A549 (cell line): ENCODE measurements at regions not wholly inside any gene's neighbourhood (a gene's known extent, or its start where the extent isn't known, plus 50 kb on each side); places are given as distances from the start of the nearest gene placed in this dataset.
"Not testable (repeated sequence)": the region's sequence is repeated elsewhere in the genome, so short reads cannot be mapped to it uniquely, and the experiment has no call there.

Source experiments
- ATAC-seq, 2 experiments: fragments of 200-7000 bp in 1 of 2; fragments of >200 bp in 1 of 2; cut with Nextera tagmentation in 1 of 2; cut with Tn5 transposase in 1 of 2; 3 replicates each; pipeline versions ENCODE4 v1.8.0 to v1.9.1; 2018 to 2020; ENCODE audit warnings: mild to moderate bottlenecking in 1 of 2, moderate library complexity in 1 of 2
- CTCF ChIA-PET: fragments of 300-600 bp; sonication (Branson Sonifier 250); formaldehyde crosslinking; extraction: SDS; loops from one replicate; lab custom pipeline; 2021; ENCODE audit warnings: antibody characterized with exemption, inconsistent platforms; lab: Yijun Ruan, JAX
- POLR2A ChIA-PET: fragments of 350-600 bp; formaldehyde crosslinking; extraction: SDS; loops from one replicate; lab custom pipeline; 2021; ENCODE audit warnings: antibody characterized with exemption, inconsistent platforms; lab: Yijun Ruan, JAX
- DNase-seq, 2 experiments: peaks; one replicate each; pipeline versions ENCODE4 v3.0.0 to v3.0.0-alpha.2; 2011 to 2016; ENCODE audit warnings: low read depth in 1 of 2, low spot score in 1 of 2
- FAIRE-seq: peaks from 2 replicates; lab custom pipeline; 2011; peaks lifted over from hg19 to GRCh38; lab: Jason Lieb, UNC
- H3K27ac ChIP-seq, 2 experiments: fragments of >200 bp; sonication (Bioruptor Twin); formaldehyde crosslinking; 3 replicates each; pipeline ENCODE4 v1.5.1; 2016 to 2017
- H3K4me1 ChIP-seq: fragments of >200 bp; sonication (Bioruptor Twin); formaldehyde crosslinking; 3 replicates; pipeline ENCODE4 v1.6.1; 2016
- H3K4me2 ChIP-seq: fragments of >200 bp; sonication (Bioruptor Twin); formaldehyde crosslinking; 3 replicates; pipeline ENCODE4 v1.6.1; 2016
- H3K4me3 ChIP-seq: fragments of >200 bp; sonication (Bioruptor Twin); formaldehyde crosslinking; 3 replicates; pipeline ENCODE4 v1.5.1; 2016
- H3K9me3 ChIP-seq: fragments of >200 bp; sonication (Bioruptor Twin); formaldehyde crosslinking; 3 replicates; pipeline ENCODE4 v1.6.1; 2016
- CBX2 ChIP-seq: fragments of 200-600 bp; sonication (generic); IDR thresholded peaks from 2 replicates; pipeline ENCODE4 v1.6.1; 2016; ENCODE audit warnings: low read depth, mild to moderate bottlenecking, borderline replicate concordance
- CBX8 ChIP-seq: fragments of 200-600 bp; sonication (generic); IDR thresholded peaks from 2 replicates; pipeline ENCODE4 v1.6.1; 2016
- CEBPB ChIP-seq, 2 experiments: fragments of >200 bp in 1 of 2; sonication (Bioruptor Twin) in 1 of 2; formaldehyde crosslinking in 1 of 2; IDR thresholded peaks; 2 replicates each; pipeline ENCODE4 v1.6.1; 2012 to 2016
- CHD4 ChIP-seq: fragments of 200-600 bp; sonication (generic); IDR thresholded peaks from 2 replicates; pipeline ENCODE4 v1.6.1; 2016; ENCODE audit warnings: antibody characterized with exemption, mild to moderate bottlenecking, borderline replicate concordance
- EHF ChIP-seq: fragments of 250-450 bp; sonication (Bioruptor Pico); IDR thresholded peaks from 2 replicates; pipeline ENCODE4 v1.5.0; 2020; ENCODE audit warnings: mild to moderate bottlenecking
- EP300 ChIP-seq, 2 experiments: fragments of >200 bp; sonication (Bioruptor Twin); formaldehyde crosslinking; IDR thresholded peaks; 2 replicates in 1 of 2; 3 replicates in 1 of 2; pipeline ENCODE4 v1.6.1; 2016 to 2017
- HDAC2 ChIP-seq: fragments of 200-600 bp; sonication (generic); IDR thresholded peaks from 2 replicates; pipeline ENCODE4 v1.6.1; 2016
- HEYL ChIP-seq: fragments of 250-450 bp; sonication (Bioruptor Pico); IDR thresholded peaks from 2 replicates; pipeline ENCODE4 v1.8.0; 2021; ENCODE audit warnings: mild to moderate bottlenecking, moderate library complexity
- HOXB13 ChIP-seq: fragments of 250-450 bp; sonication (Bioruptor Pico); IDR thresholded peaks from 2 replicates; pipeline ENCODE4 v1.5.0; 2020; ENCODE audit warnings: low read depth, mild to moderate bottlenecking, moderate library complexity
- HOXB5 ChIP-seq: fragments of 250-450 bp; sonication (Bioruptor Pico); IDR thresholded peaks from 2 replicates; pipeline ENCODE4 v1.5.0; 2020; ENCODE audit warnings: mild to moderate bottlenecking, moderate library complexity
- JUNB ChIP-seq: fragments of >200 bp; sonication (Bioruptor Twin); formaldehyde crosslinking; IDR thresholded peaks from 2 replicates; pipeline ENCODE4 v1.6.1; 2016
- KDM1A ChIP-seq: fragments of 200-600 bp; sonication (generic); IDR thresholded peaks from 2 replicates; pipeline ENCODE4 v1.6.1; 2016; ENCODE audit warnings: low read depth, mild to moderate bottlenecking
- MYC ChIP-seq: IDR thresholded peaks from 2 replicates; pipeline ENCODE4 v1.6.1; 2012; ENCODE audit warnings: mild to moderate bottlenecking, inconsistent platforms, low read length, improper control_type of control experiment, borderline replicate concordance
- NR3C1 ChIP-seq: fragments of >200 bp; sonication (Bioruptor Twin); formaldehyde crosslinking; IDR thresholded peaks from 3 replicates; pipeline ENCODE4 v1.6.1; 2017
- POLR2A ChIP-seq: IDR thresholded peaks from 2 replicates; pipeline ENCODE4 v1.6.1; 2012; ENCODE audit warnings: mild to moderate bottlenecking, low read length
- RARB ChIP-seq: fragments of 250-450 bp; sonication (Bioruptor Pico); IDR thresholded peaks from 2 replicates; pipeline ENCODE4 v1.8.0; 2021; ENCODE audit warnings: mild to moderate bottlenecking, moderate library complexity
- RCOR1 ChIP-seq: fragments of 150-350 bp; IDR thresholded peaks from 2 replicates; pipeline ENCODE4 v1.6.1; 2014; ENCODE audit warnings: antibody characterized with exemption, low read length, low read depth
- RNF2 ChIP-seq: fragments of 200-600 bp; sonication (generic); IDR thresholded peaks from 2 replicates; pipeline ENCODE4 v1.6.1; 2016; ENCODE audit warnings: low read depth, mild to moderate bottlenecking, antibody characterized with exemption, moderate library complexity, borderline replicate concordance
- SMC3 ChIP-seq: fragments of >200 bp; sonication (Bioruptor Twin); formaldehyde crosslinking; IDR thresholded peaks from 3 replicates; pipeline ENCODE4 v1.6.1; 2018; ENCODE audit warnings: inconsistent platforms
- TP53 ChIP-seq: fragments of 250-450 bp; sonication (Bioruptor Pico); IDR thresholded peaks from 2 replicates; pipeline ENCODE4 v1.5.0; 2021; ENCODE audit warnings: mild to moderate bottlenecking, moderate library complexity
- ZC3H11A ChIP-seq: fragments of 450-650 bp; IDR thresholded peaks from 2 replicates; pipeline ENCODE4 v1.6.1; 2014; ENCODE audit warnings: antibody characterized with exemption, mild to moderate bottlenecking
- ZNF302 ChIP-seq: fragments of 250-450 bp; sonication (Bioruptor Pico); IDR thresholded peaks from 2 replicates; pipeline ENCODE4 v1.9.0; 2021; ENCODE audit warnings: inconsistent platforms, mild to moderate bottlenecking, moderate library complexity
- ZSCAN20 ChIP-seq: fragments of 250-450 bp; sonication (Bioruptor Pico); IDR thresholded peaks from 2 replicates; pipeline ENCODE4 v1.8.0; 2022; ENCODE audit warnings: mild to moderate bottlenecking, moderate library complexity
- WGBS: methylation state at CpG from one replicate; pipeline ENCODE4 v1.1.6; 2017; ENCODE audit errors: missing lambda C conversion rate; 5-methylcytosine and 5-hydroxymethylcytosine counted together
- TF ChIP-seq, protein P1 (sequence below): IDR thresholded peaks from 2 replicates; pipeline ENCODE4 v1.6.1; 2012
- TF ChIP-seq, protein P2 (sequence below): fragments of 200-600 bp; sonication (generic); IDR thresholded peaks from 2 replicates; pipeline ENCODE4 v1.6.1; 2016; ENCODE audit warnings: antibody characterized with exemption, mild to moderate bottlenecking, moderate library complexity
- TF ChIP-seq, protein P3 (sequence below): fragments of 450-650 bp; IDR thresholded peaks from 2 replicates; pipeline ENCODE4 v1.6.1; 2014; ENCODE audit warnings: antibody characterized with exemption

DNA sequence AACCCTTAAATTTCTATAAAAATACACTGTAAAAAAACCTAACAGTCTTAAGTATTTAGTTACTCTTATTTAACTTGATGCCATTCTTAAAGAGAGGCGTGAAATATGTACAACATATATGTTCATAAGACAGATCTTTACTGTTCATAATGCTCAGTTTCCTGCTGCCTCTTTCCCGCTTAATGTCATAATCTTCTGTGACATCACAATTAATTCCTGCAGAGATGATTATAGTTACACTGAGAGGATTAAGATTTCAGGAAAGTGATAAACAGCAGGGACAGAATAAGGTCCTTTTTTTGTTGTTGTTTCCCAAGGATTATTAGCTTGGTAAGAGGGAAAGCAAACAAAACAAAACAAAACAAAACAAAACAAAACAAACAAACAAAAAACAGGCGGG, 801.4 kb downstream of the FLRT2 start:
- H3K4me3 ChIP-seq: no peak overlapping the region
- H3K9me3 ChIP-seq: no peaks in the 10 kb centered on the region
- TF ChIP-seq RNF2 (no peak), CBX2 (no peak), SMC3 (no peak), RARB (no peak), CBX8 (no peak), TP53 (CRISPR knock-in tag) (no peak), KDM1A (no peak), ZC3H11A (no peak), NR3C1 (no peak), HOXB13 (no peak), RCOR1 (no peak), POLR2A (no peak), HOXB5 (CRISPR knock-in tag) (no peak)
- TF ChIP-seq, protein P1, sequence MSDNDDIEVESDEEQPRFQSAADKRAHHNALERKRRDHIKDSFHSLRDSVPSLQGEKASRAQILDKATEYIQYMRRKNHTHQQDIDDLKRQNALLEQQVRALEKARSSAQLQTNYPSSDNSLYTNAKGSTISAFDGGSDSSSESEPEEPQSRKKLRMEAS: no peak
- ChIA-PET POLR2A (no interaction called here), CTCF (no interaction called here)
- FAIRE-seq (no peak), ATAC-seq (no peak), DNase-seq (no peak)
- WGBS: 5% methylated on average over 3 of the region's 3 CpGs
- no peak overlapping the region for H3K27ac ChIP-seq
- H3K4me1 ChIP-seq: no peaks in the 10 kb centered on the region
- no peak overlapping the region for H3K4me2 ChIP-seq

DNA sequence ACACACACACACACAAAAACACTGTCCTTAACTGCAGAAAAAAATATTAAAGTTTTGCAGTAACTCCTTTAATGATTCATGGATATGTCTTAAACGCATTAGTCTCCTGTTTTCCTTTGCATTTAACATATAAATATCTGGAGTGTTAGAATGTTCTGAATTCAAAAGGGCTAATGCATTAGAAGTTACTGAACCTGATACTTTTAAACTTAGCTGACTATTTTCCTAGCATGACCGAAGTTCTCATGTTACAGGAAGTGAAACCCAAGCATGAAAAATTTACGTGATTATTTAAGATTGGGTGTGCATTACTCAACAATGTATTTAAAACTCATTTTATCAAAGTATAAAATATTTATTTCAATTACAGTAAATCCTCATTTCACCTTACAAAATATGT, 791.2 kb downstream of the FLRT2 start:
- ChIA-PET POLR2A (no interaction called here), CTCF (no interaction called here)
- Histone ChIP-seq H3K9me3 (no peaks in the 10 kb centered on the region), H3K4me2 (no peak overlapping the region), H3K27ac (no peak overlapping the region), H3K4me3 (no peak overlapping the region), H3K4me1 (no peaks in the 10 kb centered on the region)
- FAIRE-seq (no peak), ATAC-seq (no peak), DNase-seq (no peak)
- 7% methylated on average over 3 of the region's 3 CpGs for WGBS
- TF ChIP-seq HOXB13 (no peak), SMC3 (no peak), CHD4 (no peak)
- TF ChIP-seq, protein P2, sequence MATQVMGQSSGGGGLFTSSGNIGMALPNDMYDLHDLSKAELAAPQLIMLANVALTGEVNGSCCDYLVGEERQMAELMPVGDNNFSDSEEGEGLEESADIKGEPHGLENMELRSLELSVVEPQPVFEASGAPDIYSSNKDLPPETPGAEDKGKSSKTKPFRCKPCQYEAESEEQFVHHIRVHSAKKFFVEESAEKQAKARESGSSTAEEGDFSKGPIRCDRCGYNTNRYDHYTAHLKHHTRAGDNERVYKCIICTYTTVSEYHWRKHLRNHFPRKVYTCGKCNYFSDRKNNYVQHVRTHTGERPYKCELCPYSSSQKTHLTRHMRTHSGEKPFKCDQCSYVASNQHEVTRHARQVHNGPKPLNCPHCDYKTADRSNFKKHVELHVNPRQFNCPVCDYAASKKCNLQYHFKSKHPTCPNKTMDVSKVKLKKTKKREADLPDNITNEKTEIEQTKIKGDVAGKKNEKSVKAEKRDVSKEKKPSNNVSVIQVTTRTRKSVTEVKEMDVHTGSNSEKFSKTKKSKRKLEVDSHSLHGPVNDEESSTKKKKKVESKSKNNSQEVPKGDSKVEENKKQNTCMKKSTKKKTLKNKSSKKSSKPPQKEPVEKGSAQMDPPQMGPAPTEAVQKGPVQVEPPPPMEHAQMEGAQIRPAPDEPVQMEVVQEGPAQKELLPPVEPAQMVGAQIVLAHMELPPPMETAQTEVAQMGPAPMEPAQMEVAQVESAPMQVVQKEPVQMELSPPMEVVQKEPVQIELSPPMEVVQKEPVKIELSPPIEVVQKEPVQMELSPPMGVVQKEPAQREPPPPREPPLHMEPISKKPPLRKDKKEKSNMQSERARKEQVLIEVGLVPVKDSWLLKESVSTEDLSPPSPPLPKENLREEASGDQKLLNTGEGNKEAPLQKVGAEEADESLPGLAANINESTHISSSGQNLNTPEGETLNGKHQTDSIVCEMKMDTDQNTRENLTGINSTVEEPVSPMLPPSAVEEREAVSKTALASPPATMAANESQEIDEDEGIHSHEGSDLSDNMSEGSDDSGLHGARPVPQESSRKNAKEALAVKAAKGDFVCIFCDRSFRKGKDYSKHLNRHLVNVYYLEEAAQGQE: no peak

DNA sequence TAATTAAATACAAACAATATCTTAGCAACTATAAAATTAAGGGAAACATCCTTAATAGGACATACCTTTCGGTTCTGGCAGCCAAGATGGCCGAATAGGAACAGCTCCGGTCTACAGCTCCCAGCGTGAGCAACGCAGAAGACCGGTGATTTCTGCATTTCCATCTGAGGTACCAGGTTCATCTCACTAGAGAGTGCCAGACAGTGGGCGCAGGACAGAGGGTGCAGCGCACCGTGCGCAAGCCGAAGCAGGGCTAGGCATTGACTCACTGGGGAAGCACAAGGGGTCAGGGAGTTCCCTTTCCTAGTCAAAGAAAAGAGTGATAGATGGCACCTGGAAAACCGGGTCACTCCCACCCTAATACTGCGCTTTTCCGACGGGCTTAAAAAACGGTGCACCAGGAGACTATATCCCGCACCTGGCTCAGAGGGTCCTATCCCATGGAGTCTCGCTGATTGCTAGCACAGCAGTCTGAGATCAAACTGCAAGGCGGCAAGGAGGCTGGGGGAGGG, 782.3 kb downstream of the FLRT2 start:
- H3K9me3 ChIP-seq, POLR2A ChIA-PET, H3K4me3 ChIP-seq, DNase-seq, H3K4me1 ChIP-seq, H3K27ac ChIP-seq, ATAC-seq, FAIRE-seq, H3K4me2 ChIP-seq, CTCF ChIA-PET: not testable (repeated sequence)
- 44% methylated on average over 16 of the region's 19 CpGs for WGBS

DNA sequence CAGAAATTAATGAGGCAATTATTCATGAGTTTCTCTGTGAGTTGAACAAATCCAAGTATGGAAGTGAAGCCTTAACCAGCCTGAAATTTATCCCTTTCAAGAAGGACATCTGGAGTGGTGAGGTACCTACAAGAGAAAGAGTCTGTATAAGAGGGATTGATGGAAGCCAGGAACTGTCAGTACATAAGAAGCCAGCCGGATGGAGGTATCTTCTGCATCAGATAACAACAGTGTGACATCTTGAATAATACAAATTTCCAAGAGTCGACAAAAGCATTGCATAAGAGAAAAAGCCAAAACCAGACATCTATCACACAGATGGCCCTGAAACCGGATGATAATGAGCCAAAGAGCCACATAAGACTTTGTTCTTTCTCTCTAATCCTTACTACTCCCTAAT, 781.2 kb downstream of the FLRT2 start:
- FAIRE-seq: no peak
- Histone ChIP-seq H3K4me3 (no peak overlapping the region), H3K9me3 (no peaks in the 10 kb centered on the region), H3K27ac (no peak overlapping the region), H3K4me2 (no peak overlapping the region), H3K4me1 (no peaks in the 10 kb centered on the region)
- 8% methylated on average over 3 of the region's 3 CpGs for WGBS
- DNase-seq: no peak
- POLR2A ChIA-PET: no interaction called here
- ATAC-seq: no peak
- CTCF ChIA-PET: no interaction called here
- TF ChIP-seq, protein P1: no peak
- TF ChIP-seq MYC: no peak
- no peak for TF ChIP-seq ZNF302 (CRISPR knock-in tag)
- no peak for TF ChIP-seq HDAC2
- no peak for TF ChIP-seq EHF
- TF ChIP-seq, protein P3, sequence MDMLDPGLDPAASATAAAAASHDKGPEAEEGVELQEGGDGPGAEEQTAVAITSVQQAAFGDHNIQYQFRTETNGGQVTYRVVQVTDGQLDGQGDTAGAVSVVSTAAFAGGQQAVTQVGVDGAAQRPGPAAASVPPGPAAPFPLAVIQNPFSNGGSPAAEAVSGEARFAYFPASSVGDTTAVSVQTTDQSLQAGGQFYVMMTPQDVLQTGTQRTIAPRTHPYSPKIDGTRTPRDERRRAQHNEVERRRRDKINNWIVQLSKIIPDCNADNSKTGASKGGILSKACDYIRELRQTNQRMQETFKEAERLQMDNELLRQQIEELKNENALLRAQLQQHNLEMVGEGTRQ: no peak
- TF ChIP-seq CEBPB (IDR thresholded peaks at IDR 0.05): no peak
- TF ChIP-seq, protein P2: no peak
- TF ChIP-seq HEYL: no peak
- no peak for TF ChIP-seq ZSCAN20
- TF ChIP-seq EP300 (IDR thresholded peaks at IDR 0.05): no peak
- TF ChIP-seq JUNB: no peak
